Stimulated activated CD4-positive, alpha-beta T cell treated with anti-CD3 and anti-CD28 coated beads, Interleukin-15, amount 100 ng/mL, for 48 hours (primary cell): ENCODE measurements at regions not wholly inside any gene's neighbourhood (a gene's known extent, or its start where the extent isn't known, plus 50 kb on each side); places are given as distances from the start of the nearest gene placed in this dataset.
"Not testable (repeated sequence)": the region's sequence is repeated elsewhere in the genome, so short reads cannot be mapped to it uniquely, and the experiment has no call there.

Experiments used
- DNase-seq, 2 donors: peaks; one replicate each; pipeline ENCODE4 v3.0.0-alpha.2; 2020; ENCODE audit warnings: low read depth in 2 of 2

DNA sequence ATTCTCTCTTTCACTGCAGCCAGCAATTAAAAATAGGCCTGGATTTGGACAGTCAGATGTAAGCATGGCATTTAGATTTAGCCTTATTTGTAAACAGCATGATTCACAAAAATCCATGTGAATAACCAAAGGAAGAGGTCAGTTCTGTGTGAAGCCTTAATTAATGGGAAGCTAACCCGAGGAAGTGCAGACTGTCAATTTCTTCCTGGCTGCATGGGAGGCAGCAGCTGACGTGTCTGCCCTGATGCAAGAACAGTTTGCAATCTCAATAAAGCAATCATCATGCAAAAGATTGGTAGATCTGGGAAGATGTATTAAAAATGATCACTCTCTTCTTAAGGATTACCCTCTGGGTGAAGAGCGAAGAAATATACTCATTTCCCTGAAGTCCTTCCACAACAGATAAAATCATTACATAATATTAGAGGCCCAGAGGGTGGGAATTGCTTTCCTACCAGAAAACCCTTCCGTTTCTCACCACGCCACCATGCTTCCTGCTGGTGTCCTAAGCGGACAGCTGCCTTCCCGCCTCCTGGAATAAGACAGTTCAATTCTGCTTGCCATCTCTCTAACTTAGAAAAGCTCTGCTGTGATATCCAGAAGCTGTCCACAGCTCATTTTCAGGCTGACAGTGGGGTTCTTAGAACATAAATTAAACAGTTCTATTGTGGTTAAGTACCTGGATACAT is 526.7 kb upstream of the NRP1 start:
- no peak for DNase-seq

DNA sequence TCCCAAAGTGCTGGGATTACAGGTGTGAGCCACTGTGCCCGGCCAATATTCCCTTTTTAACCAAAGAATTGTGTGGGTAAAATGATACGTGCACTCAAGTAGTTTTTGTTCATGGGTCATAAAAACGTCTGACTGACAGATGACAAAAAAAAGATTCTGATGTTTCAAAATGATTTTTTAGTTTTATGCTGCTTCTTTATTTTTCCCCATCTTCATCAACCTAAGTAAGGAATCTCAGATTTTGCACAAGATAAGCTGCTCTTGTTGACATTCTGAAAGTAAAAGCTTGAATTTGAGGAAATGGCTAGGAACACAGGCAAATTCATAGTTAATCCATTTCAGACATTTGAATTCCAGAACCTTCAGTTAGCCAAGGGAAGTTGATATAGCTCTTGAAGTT is 526.1 kb upstream of the NRP1 start:
- no peak for DNase-seq

DNA sequence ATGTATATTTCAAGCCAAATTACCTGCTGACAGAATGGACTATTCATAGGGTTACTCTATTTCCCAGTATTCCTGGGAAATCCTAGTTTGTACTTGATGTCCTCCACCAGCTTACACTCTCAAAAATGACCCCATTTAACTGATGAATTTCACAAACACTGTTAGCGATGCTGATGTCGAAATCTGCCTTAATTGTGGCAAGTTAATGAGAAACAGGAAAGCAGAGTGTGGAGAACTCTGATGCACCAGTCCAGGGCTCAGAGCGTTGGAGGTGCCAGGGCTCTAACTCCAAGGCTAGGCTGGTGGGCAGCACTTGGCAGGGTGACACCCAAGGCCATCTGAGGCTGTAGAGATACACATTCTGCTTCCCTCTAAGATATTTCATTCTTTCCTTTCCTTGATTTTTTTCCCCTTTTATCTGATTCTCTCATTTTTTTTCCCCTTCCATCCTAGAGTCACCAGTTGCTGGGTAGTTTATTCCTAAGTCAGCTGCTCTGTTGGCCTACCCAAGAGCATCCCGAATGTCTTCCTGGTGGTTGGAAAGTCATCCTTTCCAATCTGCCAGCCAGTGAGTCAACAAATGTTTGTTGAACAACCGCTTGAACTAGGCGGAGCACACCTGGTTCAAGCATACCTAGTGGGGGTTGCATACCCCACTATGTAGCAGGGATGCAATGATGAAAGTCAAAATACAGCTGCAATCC is 525.0 kb upstream of the NRP1 start:
- DNase-seq = no peak

DNA sequence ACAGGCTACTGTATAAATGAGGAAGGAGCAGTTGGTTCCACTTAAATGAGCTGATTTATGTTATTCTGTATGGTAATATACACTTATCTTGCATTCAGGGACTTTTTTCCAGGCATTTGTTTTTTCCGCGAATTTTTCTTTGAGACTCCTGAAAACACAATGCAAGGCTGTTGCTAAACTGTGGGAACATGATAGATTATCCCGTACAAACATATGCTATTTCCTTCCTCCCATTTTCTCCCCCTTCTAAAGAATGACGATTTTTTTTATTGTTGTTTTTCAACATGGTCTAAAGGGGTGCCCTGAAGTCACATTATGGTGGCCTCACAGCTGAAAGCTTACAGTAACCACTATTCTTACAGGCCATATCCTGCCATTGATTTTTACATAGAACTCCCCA is 523.9 kb upstream of the NRP1 start:
- no peak for DNase-seq

DNA sequence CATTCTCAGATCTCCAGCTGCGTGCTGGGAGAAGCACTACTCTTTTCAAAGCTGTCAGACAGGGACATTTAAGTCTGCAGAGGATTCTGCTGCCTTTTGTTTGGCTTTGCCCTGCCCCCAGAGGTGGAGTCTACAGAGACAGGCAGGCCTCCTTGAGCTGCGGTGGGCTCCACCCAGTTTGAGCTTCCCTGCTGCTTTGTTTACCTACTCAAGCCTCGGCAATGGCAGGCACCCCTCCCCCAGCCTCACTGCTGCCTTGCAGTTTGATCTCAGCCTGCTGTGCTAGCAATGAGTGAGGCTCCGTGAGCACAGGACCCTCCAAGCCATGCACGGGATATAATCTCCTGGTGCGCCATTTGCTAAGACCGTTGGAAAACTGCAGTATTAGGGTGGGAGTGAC is 518.8 kb upstream of the NRP1 start:
- DNase-seq = not testable (repeated sequence)

DNA sequence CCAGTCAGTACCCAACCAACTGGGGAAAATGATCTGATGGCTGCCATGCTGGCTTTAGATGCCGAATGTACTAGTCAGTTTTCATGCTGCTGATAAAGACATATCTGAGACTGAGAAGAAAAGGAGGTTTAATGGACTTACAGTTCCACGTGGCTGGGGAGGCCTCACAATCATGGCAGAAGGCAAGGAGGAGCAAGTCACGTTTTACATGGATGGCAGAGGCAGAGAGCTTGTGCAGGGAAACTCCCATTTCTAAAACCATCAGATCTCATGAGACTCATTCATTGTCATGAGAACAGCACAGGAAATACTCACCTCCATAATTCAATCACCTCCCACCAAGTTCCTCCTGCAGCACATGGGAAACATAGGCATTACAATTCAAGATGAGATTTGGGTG is 508.9 kb upstream of the NRP1 start:
- no peak for DNase-seq

DNA sequence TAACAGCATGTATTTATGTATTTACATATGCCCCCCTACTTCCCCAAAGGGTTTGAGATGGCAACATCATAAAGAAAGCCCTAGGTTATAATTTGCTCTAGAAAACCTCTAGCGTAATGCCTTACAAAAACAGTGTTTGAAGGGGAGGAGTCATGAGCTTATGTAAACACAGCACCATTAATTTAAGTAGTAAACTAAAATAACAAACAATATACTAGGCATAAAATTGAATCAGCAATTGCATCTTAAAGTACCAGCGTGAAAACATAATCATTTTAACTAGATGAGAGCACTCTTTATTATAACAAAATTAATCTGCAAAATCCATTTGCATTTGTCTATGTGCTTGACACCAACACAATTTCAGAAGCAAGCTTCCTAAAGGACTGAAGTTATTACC is 507.2 kb upstream of the NRP1 start:
- DNase-seq = no peak

DNA sequence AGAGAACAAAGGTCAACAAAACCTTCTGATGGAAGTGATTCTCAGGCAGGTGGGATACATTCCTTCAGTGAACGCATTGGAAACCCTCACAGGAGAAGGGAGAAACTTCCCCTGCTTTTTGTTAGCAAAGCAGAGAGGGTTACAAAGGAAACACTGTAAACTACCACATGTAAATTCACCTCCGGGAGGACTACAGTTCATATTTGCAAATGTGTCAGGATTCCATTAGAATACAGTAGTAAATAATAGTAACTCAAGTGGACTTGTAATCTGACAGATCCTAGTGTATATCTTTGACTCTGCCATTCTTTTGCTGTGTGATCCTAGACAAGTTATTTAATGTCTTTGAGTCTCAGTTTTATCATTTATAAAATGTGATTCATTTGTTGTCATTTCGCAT is 504.3 kb upstream of the NRP1 start:
- DNase-seq = no peak

DNA sequence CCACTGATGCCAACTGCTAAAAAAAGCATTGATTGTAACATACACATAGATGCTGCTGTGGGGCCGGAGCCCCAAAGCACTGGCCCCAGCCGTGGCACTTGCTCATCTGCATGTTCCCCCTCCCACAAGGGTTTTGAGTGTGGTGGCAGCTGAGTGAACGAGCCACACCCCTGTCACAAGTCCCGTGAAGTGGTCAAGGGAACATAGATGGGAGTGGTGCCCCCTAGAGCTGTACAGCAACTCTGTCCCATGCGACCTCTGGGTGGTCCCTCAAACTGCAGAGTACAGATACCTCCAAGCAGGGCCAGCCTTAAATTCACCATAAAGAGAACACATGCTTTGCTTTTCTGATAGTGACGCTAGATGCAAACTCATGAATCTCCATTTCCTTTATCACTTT is 503.3 kb upstream of the NRP1 start:
- no peak for DNase-seq

DNA sequence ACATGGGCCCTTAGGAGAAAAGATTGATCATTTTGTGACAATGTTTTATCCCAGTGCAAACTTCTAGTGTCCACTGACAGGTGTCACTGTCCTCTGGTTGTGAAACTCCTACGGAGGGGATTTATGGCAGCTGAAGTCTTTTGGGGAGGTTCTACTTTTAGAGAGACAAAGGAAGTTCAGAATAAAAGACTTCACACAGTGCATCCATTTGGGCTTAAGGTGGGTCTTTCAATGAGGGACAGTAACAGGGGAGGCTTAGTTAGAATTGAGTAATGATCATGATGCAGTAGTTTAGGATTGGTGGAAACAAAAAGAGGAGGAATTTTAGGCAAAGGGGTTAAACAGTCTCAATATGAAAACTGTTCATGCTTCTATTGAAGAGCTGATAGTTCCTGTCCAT is 501.1 kb upstream of the NRP1 start:
- no peak for DNase-seq

DNA sequence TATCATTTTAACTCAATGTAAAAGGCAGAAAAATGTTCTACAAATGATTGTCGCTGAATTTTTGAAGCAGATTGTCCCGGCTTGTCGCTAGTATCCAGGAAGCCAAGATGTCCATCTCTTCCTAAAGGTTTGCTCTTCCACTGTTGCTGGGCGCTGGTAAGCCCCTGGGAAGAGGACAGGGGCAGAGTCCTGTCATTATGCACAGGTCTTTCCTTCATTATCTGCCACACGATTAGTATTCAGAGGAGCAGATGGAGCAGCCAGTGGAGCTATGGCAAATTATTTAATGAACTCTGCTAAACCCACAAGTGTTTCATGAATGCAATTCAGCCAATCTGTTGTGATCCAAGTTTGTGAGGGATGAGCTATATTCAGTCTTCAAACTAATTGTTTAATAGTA is 499.1 kb upstream of the NRP1 start:
- no peak for DNase-seq

DNA sequence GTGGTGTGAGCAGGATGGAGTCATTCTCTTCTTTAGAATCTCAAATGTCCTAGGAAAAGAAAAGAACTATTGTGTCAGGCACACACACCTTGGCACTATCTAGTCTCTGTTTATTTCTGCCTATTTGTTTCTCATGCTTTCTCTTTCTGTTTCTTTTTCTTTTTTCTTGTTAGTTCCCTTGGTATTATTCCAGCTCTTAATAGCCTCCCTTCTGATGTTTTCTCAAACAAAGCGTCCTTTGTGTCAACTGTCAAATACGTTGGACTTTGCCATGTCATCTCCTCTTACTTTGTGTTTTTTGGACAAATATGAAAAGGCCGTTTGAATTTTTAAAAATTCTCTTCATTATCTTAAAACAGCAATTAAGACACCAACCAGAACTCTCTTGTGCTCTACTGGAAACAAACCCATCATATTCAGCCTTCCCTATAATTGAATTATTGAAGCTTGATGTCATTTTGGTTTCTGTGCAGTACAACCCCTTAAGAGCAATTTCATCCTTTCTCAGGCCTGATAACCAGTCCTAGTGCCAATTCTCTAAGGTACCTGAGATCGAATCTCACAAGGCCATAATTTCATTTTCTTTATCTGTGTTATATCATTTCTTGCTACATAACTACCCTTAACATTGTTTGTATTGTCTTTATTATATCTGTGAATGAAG is 497.8 kb upstream of the NRP1 start:
- no peak for DNase-seq

DNA sequence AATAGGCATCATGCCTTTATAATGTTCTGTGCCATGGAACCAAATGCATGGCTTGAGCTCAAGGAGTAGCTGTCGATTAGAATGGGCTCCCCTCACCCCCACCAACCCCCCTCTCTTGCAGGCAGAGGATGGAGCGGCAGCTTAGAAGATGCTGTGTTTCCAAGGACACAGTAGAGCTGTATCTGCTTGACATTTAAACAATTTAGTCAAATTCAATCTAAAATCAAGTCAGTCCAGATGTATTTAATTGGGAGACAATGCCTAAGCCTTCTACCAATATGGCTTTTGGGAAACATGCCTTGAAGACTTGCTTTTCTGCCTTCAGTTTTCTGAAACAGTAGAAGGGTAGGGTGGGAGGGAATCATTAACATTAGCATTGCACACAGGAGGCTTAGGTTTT is 497.1 kb upstream of the NRP1 start:
- no peak for DNase-seq

DNA sequence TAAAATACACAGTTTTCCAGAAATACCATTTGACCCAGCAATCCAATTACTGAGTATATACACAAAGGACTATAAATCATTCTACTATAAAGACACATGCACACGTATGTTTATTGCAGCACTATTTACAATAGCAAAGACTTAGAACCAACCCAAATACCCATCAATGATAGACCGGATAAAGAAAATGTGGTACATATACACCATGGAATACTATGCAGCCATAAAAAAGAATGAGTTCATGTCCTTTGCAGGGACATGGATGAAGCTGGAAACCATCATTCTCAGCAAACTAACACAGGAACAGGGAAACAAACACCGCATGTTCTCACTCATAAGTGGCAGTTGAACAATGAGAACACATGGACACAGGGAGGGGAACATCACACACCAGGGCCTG is 495.4 kb upstream of the NRP1 start:
- not testable (repeated sequence) for DNase-seq

DNA sequence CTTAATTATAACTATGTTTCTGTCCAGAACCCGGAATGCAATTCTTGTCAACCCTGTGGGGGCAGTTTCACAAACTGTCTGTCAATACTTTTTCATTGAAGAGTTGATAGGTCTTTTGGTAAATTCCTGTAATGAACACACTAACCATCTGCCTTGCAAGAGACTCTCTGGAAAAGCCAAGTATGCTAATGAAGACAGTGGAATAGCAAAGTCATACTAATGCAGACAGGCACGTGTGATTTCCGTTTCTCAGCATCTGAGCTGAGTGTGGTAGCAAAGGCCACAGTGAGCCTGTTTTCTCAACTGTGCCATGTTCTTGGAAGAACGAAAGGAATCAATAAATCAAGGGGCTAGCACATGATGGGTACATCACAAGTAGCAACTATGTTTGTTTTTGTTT is 494.1 kb upstream of the NRP1 start:
- no peak for DNase-seq

DNA sequence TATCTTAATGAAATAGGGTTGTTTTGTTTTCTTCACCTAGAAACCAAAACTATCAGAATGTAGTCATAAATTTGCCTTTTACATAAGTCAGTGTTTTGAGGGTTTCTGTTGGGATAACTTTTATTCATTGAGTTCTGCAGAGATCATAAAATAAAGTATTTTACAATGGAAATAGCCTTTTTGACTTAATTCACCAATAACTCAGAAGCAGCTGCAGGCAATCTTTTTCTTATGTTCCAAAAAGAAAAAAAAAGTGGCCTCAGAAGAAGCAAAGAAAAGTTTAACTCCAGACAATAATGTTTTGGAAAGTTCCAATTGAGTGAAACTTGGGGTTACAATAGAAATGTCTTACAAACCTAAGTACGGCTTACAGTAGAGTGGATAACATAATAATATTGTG is 491.7 kb upstream of the NRP1 start:
- DNase-seq = no peak

DNA sequence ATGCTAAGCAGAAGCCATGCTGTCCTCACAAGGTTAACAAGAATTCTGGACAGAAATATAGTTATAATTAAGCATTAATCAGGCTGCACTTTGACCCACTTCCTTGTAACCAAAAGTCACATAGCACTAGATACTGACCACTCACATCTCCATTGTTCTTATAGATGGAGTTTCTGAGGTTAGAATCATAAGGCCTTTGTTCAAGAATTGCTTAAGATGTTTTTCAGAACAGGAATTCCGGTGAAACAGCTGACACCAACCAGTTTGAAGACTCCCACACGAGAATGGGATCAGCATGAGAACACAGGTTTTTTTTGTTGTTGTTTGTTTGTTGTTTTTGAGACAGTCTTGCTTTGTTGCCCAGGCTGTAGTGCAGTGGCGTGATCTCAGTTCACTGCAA is 488.3 kb upstream of the NRP1 start:
- DNase-seq = no peak

DNA sequence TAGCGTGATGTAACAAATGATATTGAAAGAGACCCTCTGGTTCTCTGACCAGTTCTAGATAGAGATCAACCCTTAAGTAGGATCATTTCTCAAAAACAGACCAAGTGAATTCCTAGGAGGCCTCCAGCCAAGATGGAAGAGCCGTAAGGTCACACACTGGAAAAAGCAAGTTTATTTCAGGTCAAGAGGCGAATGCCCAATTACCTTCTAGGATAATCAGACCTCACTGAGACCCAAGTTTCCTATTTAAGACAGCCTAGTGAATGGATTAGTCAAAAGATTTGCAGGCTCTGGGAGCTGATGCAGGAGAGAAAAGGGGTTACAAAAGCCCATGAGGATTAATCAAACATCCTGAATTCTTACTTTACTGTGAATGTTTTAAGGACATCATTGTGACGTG is 486.1 kb upstream of the NRP1 start:
- DNase-seq = no peak

DNA sequence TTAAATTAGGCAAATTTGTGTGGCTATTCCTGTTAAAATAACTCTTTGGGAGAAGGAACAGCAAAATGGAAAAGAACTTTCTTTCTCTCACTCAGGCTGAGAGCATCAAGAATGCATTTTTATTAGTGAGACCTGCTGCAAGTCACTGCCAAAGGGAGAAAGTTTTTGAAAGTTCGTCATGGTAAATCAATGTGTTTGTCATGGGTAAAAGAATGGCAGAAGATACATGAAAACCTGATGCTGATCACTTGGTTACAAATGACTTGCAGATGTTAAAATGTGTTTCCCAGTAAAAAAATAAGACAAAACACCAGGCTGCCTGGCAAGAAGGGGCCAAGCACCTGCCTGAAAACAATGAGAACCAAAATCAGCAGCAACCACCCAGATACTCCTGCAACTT is 484.7 kb upstream of the NRP1 start:
- no peak for DNase-seq

DNA sequence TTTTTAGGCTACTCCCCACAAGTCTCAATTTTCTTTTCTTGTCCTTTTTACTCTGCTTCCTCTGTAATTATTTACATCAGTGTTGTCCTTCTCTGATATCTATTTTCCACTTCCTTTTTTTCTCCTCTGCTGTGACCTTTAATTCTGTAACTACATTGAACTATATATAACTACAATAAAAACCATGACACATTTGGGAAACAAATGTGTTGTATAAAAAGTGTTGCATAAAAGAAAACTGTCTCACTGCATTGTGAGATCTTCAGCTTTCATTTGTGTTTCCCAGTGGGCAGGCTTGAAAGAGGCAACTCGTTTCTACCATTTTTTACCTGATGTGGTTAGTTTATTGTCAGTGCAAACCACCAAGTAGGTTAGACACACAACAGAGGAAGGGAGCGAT is 483.9 kb upstream of the NRP1 start:
- no peak for DNase-seq

DNA sequence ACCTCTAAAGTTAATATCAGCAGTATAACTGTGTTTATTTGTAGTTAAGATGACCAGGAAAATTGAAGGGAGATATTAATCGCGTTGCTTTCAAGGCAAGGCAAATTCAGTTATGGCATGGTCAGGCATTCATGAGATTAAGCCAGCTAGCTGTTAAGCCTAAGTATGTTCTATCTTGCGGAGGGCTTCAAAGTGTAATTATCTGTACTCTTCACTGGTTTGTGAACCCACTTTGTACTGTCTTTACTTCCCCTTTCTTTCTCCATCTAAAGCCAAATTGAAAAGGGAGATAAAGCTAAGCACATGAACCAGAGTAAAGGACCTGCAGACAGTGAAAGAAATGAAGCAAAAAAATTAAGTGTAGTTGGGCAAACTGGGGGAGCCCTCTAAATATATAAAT is 483.1 kb upstream of the NRP1 start:
- DNase-seq = no peak

DNA sequence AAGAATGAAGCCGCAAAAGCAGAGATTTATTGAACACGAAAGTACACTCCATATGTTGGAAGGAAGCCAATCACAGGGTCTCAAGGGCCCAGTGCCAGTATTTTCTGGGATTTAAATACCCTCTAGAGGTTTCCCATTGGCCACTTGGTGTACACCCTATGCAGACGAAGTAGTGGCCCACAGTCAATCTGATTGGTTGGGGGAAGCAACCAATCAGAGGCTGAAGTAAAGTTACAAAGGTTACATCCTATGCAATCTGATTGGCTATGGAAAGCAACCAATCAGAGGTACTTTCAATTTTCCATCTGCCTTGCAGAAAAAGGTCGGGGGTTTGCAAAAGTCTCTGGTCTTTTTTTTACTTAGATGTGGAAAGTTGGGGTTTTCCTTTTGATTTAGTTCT is 481.3 kb upstream of the NRP1 start:
- DNase-seq = no peak

DNA sequence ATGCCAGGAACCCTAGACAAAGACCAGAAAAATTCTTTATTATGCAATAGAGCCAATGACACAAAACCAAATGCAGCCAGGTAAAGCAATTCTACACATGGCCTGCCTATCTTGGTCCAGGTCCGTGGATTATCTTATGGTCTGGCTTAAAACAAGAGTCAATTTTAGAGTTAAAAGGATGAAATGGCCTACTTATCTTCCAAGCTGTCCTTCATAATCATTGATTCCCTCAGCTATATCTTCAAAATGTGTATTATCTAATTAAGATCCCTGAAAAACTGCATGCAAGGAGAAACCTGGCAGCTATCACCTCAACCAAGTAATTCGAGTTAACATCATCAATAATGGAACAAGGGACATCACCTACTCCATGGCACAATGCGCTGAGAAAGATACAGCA is 479.4 kb upstream of the NRP1 start:
- DNase-seq = no peak
